A549 (cell line): ENCODE measurements at regions not wholly inside any gene's neighbourhood (a gene's known extent, or its start where the extent isn't known, plus 50 kb on each side); places are given as distances from the start of the nearest gene placed in this dataset.

Experiments used
- ATAC-seq, 2 experiments: fragments of 200-7000 bp in 1 of 2; fragments of >200 bp in 1 of 2; cut with Nextera tagmentation in 1 of 2; cut with Tn5 transposase in 1 of 2; 3 replicates each; pipeline versions ENCODE4 v1.8.0 to v1.9.1; 2018 to 2020; ENCODE audit warnings: mild to moderate bottlenecking in 1 of 2, moderate library complexity in 1 of 2
- CTCF ChIA-PET: fragments of 300-600 bp; sonication (Branson Sonifier 250); formaldehyde crosslinking; extraction: SDS; loops from one replicate; lab custom pipeline; 2021; ENCODE audit warnings: antibody characterized with exemption, inconsistent platforms; lab: Yijun Ruan, JAX
- POLR2A ChIA-PET: fragments of 350-600 bp; formaldehyde crosslinking; extraction: SDS; loops from one replicate; lab custom pipeline; 2021; ENCODE audit warnings: antibody characterized with exemption, inconsistent platforms; lab: Yijun Ruan, JAX
- DNase-seq, 2 experiments: peaks; one replicate each; pipeline versions ENCODE4 v3.0.0 to v3.0.0-alpha.2; 2011 to 2016; ENCODE audit warnings: low read depth in 1 of 2, low spot score in 1 of 2
- FAIRE-seq: peaks from 2 replicates; lab custom pipeline; 2011; peaks lifted over from hg19 to GRCh38; lab: Jason Lieb, UNC
- H3K27ac ChIP-seq, 2 experiments: fragments of >200 bp; sonication (Bioruptor Twin); formaldehyde crosslinking; 3 replicates each; pipeline ENCODE4 v1.5.1; 2016 to 2017
- H3K4me1 ChIP-seq: fragments of >200 bp; sonication (Bioruptor Twin); formaldehyde crosslinking; 3 replicates; pipeline ENCODE4 v1.6.1; 2016
- H3K4me2 ChIP-seq: fragments of >200 bp; sonication (Bioruptor Twin); formaldehyde crosslinking; 3 replicates; pipeline ENCODE4 v1.6.1; 2016
- H3K4me3 ChIP-seq: fragments of >200 bp; sonication (Bioruptor Twin); formaldehyde crosslinking; 3 replicates; pipeline ENCODE4 v1.5.1; 2016
- H3K9me3 ChIP-seq: fragments of >200 bp; sonication (Bioruptor Twin); formaldehyde crosslinking; 3 replicates; pipeline ENCODE4 v1.6.1; 2016
- ATOH8 ChIP-seq: fragments of 250-450 bp; sonication (Bioruptor Pico); IDR thresholded peaks from 2 replicates; pipeline ENCODE4 v1.5.0; 2020; ENCODE audit warnings: low read depth, mild to moderate bottlenecking, moderate library complexity
- BCL3 ChIP-seq: fragments of >200 bp; sonication (Bioruptor Twin); formaldehyde crosslinking; IDR thresholded peaks from 3 replicates; pipeline ENCODE4 v1.6.1; 2016
- CBX2 ChIP-seq: fragments of 200-600 bp; sonication (generic); IDR thresholded peaks from 2 replicates; pipeline ENCODE4 v1.6.1; 2016; ENCODE audit warnings: low read depth, mild to moderate bottlenecking, borderline replicate concordance
- CBX8 ChIP-seq: fragments of 200-600 bp; sonication (generic); IDR thresholded peaks from 2 replicates; pipeline ENCODE4 v1.6.1; 2016
- CEBPB ChIP-seq, 2 experiments: fragments of >200 bp in 1 of 2; sonication (Bioruptor Twin) in 1 of 2; formaldehyde crosslinking in 1 of 2; IDR thresholded peaks; 2 replicates each; pipeline ENCODE4 v1.6.1; 2012 to 2016
- EHF ChIP-seq: fragments of 250-450 bp; sonication (Bioruptor Pico); IDR thresholded peaks from 2 replicates; pipeline ENCODE4 v1.5.0; 2020; ENCODE audit warnings: mild to moderate bottlenecking
- EP300 ChIP-seq, 2 experiments: fragments of >200 bp; sonication (Bioruptor Twin); formaldehyde crosslinking; IDR thresholded peaks; 2 replicates in 1 of 2; 3 replicates in 1 of 2; pipeline ENCODE4 v1.6.1; 2016 to 2017
- FOSB ChIP-seq: fragments of 250-450 bp; sonication (Bioruptor Pico); IDR thresholded peaks from 2 replicates; pipeline ENCODE4 v1.5.0; 2020; ENCODE audit warnings: mild to moderate bottlenecking, moderate library complexity
- GATA3 ChIP-seq: IDR thresholded peaks from 2 replicates; pipeline ENCODE4 v1.6.1; 2012; ENCODE audit warnings: borderline replicate concordance
- HDAC2 ChIP-seq: fragments of 200-600 bp; sonication (generic); IDR thresholded peaks from 2 replicates; pipeline ENCODE4 v1.6.1; 2016
- HES2 ChIP-seq: fragments of >200 bp; sonication (Bioruptor Twin); formaldehyde crosslinking; IDR thresholded peaks from 2 replicates; pipeline ENCODE4 v1.6.1; 2016
- HMGXB4 ChIP-seq: fragments of 250-450 bp; sonication (Bioruptor Pico); IDR thresholded peaks from 2 replicates; pipeline ENCODE4 v1.5.0; 2021; ENCODE audit warnings: mild to moderate bottlenecking, moderate library complexity, borderline replicate concordance
- HOXB5 ChIP-seq: fragments of 250-450 bp; sonication (Bioruptor Pico); IDR thresholded peaks from 2 replicates; pipeline ENCODE4 v1.5.0; 2020; ENCODE audit warnings: mild to moderate bottlenecking, moderate library complexity
- JUNB ChIP-seq: fragments of >200 bp; sonication (Bioruptor Twin); formaldehyde crosslinking; IDR thresholded peaks from 2 replicates; pipeline ENCODE4 v1.6.1; 2016
- NR3C1 ChIP-seq: fragments of >200 bp; sonication (Bioruptor Twin); formaldehyde crosslinking; IDR thresholded peaks from 3 replicates; pipeline ENCODE4 v1.6.1; 2017
- PBX3 ChIP-seq: IDR thresholded peaks from 2 replicates; pipeline ENCODE4 v1.6.1; 2012
- POLR2AphosphoS2 ChIP-seq: conservative IDR thresholded peaks from 2 replicates; pipeline ENCODE4 v1.6.1; 2012; ENCODE audit warnings: low read length, improper control_type of control experiment, inconsistent platforms
- RARB ChIP-seq: fragments of 250-450 bp; sonication (Bioruptor Pico); IDR thresholded peaks from 2 replicates; pipeline ENCODE4 v1.8.0; 2021; ENCODE audit warnings: mild to moderate bottlenecking, moderate library complexity
- RCOR1 ChIP-seq: fragments of 150-350 bp; IDR thresholded peaks from 2 replicates; pipeline ENCODE4 v1.6.1; 2014; ENCODE audit warnings: antibody characterized with exemption, low read length, low read depth
- RFX5 ChIP-seq: fragments of 450-650 bp; IDR thresholded peaks from 2 replicates; pipeline ENCODE4 v1.7.1; 2014; ENCODE audit warnings: antibody characterized with exemption, mild to moderate bottlenecking, moderate library complexity
- SMC3 ChIP-seq: fragments of >200 bp; sonication (Bioruptor Twin); formaldehyde crosslinking; IDR thresholded peaks from 3 replicates; pipeline ENCODE4 v1.6.1; 2018; ENCODE audit warnings: inconsistent platforms
- SREBF2 ChIP-seq: fragments of 450-650 bp; IDR thresholded peaks from 2 replicates; pipeline ENCODE4 v1.6.1; 2014; ENCODE audit warnings: mild to moderate bottlenecking, moderate library complexity
- ZFP36 ChIP-seq: fragments of 450-650 bp; IDR thresholded peaks from 2 replicates; pipeline ENCODE4 v1.6.1; 2014; ENCODE audit warnings: borderline replicate concordance; ENCODE audit not compliant: partially characterized antibody
- WGBS: methylation state at CpG from one replicate; pipeline ENCODE4 v1.1.6; 2017; ENCODE audit errors: missing lambda C conversion rate; 5-methylcytosine and 5-hydroxymethylcytosine counted together

- DNase-seq: no peak
- H3K4me1 ChIP-seq: no peaks in the 10 kb centered on the region
- H3K4me3 ChIP-seq: no peak overlapping the region
- no peak overlapping the region for H3K4me2 ChIP-seq
- TF ChIP-seq HMGXB4: no peak
- no peak for TF ChIP-seq GATA3
- no peak for TF ChIP-seq CBX8
- no peak for TF ChIP-seq CEBPB (IDR thresholded peaks at IDR 0.05)
- TF ChIP-seq RFX5: no peak
- TF ChIP-seq JUNB: no peak
- TF ChIP-seq HES2: no peak
- TF ChIP-seq RARB (CRISPR knock-in tag): no peak
- no peaks in the 10 kb centered on the region for H3K9me3 ChIP-seq
- ATAC-seq: no peak
- no peak overlapping the region for H3K27ac ChIP-seq
- POLR2A ChIA-PET: no interaction called here
- CTCF ChIA-PET: no interaction called here
- FAIRE-seq: no peak
These were observed 1692.1 kb downstream of the EFNB2 start for GRCh38 chr13:104843401-104843800.

GRCh38 chr13:104841110-104841509 lies 1694.4 kb downstream of the EFNB2 start:
- no peak for ATAC-seq
- DNase-seq: no peak
- CTCF ChIA-PET: no interaction called here
- H3K27ac ChIP-seq: no peak overlapping the region
- POLR2A ChIA-PET: no interaction called here
- FAIRE-seq: no peak
- TF ChIP-seq EP300 (IDR thresholded peaks at IDR 0.05): no peak
- TF ChIP-seq NR3C1: no peak
- TF ChIP-seq SMC3: no peak
- no peak for TF ChIP-seq PBX3
- TF ChIP-seq POLR2AphosphoS2: no peak
- TF ChIP-seq CBX8: no peak
- no peak for TF ChIP-seq HES2
- TF ChIP-seq SREBF2: no peak
- TF ChIP-seq HOXB5: no peak
- no peak for TF ChIP-seq ATOH8
- no peak for TF ChIP-seq FOSB (CRISPR knock-in tag)
- no peak for TF ChIP-seq BCL3
- TF ChIP-seq ZFP36: no peak
- no peak for TF ChIP-seq CBX2
- TF ChIP-seq HDAC2: no peak
- TF ChIP-seq EHF (CRISPR knock-in tag): no peak
- no peak for TF ChIP-seq RCOR1
- no peaks in the 10 kb centered on the region for H3K4me1 ChIP-seq
- no peak overlapping the region for H3K4me3 ChIP-seq
- H3K9me3 ChIP-seq: no peaks in the 10 kb centered on the region
- no peak overlapping the region for H3K4me2 ChIP-seq
- WGBS: 35% methylated on average over 6 of the region's 6 CpGs
